Stomach (tissue), 4 donors: ENCODE measurements at regions not wholly inside any gene's neighbourhood (a gene's known extent, or its start where the extent isn't known, plus 50 kb on each side); places are given as distances from the start of the nearest gene placed in this dataset.

ENCODE experiments used
- CTCF ChIP-seq, 7 experiments: fragments of 450-650 bp in 4 of 7; fragments of 200-600 bp in 3 of 7; sonication (generic) in 3 of 7; IDR thresholded peaks; one replicate each; pipeline ENCODE4 v1.5.1; 2016 to 2019; ENCODE audit warnings: antibody characterized with exemption in 7 of 7, control low read depth in 2 of 7, mild to moderate bottlenecking in 1 of 7
- POLR2AphosphoS5 ChIP-seq, 3 donors: sonication (generic); formaldehyde crosslinking; IDR thresholded peaks; one replicate each; pipeline ENCODE4 v1.6.1; 2016; ENCODE audit warnings: antibody characterized with exemption in 3 of 3

- no peak for TF ChIP-seq CTCF (IDR thresholded peaks at IDR 0.05)
- no peak for TF ChIP-seq POLR2AphosphoS5 (IDR thresholded peaks at IDR 0.05)
Observed at GRCh38 chr10:113426181-113426877, 126.5 kb upstream of the HABP2 start.
